ENCODE measurements at regions not wholly inside any gene's neighbourhood (a gene's known extent, or its start where the extent isn't known, plus 50 kb on each side); places are given as distances from the start of the nearest gene placed in this dataset.
"Not testable (repeated sequence)": the region's sequence is repeated elsewhere in the genome, so short reads cannot be mapped to it uniquely, and the experiment has no call there.

GRCh38 chr1:187038784-187039183 is 210.0 kb downstream of the PLA2G4A start:
- DNase-seq (ENCODE audit: insufficient read length, low spot score) = no peak
- FAIRE-seq = no peak
- TF ChIP-seq, protein P1, sequence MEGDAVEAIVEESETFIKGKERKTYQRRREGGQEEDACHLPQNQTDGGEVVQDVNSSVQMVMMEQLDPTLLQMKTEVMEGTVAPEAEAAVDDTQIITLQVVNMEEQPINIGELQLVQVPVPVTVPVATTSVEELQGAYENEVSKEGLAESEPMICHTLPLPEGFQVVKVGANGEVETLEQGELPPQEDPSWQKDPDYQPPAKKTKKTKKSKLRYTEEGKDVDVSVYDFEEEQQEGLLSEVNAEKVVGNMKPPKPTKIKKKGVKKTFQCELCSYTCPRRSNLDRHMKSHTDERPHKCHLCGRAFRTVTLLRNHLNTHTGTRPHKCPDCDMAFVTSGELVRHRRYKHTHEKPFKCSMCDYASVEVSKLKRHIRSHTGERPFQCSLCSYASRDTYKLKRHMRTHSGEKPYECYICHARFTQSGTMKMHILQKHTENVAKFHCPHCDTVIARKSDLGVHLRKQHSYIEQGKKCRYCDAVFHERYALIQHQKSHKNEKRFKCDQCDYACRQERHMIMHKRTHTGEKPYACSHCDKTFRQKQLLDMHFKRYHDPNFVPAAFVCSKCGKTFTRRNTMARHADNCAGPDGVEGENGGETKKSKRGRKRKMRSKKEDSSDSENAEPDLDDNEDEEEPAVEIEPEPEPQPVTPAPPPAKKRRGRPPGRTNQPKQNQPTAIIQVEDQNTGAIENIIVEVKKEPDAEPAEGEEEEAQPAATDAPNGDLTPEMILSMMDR (IDR thresholded peaks at IDR 0.05; ENCODE audit: insufficient read depth, missing control alignments) = no peak

GRCh38 chr1:187041104-187041503 is 212.4 kb downstream of the PLA2G4A start:
- FAIRE-seq (peak; percentile 11), DNase-seq (ENCODE audit: insufficient read length, low spot score) (no peak)
- TF ChIP-seq, protein P1 (IDR thresholded peaks at IDR 0.05; ENCODE audit: insufficient read depth, missing control alignments) = no peak

DNA sequence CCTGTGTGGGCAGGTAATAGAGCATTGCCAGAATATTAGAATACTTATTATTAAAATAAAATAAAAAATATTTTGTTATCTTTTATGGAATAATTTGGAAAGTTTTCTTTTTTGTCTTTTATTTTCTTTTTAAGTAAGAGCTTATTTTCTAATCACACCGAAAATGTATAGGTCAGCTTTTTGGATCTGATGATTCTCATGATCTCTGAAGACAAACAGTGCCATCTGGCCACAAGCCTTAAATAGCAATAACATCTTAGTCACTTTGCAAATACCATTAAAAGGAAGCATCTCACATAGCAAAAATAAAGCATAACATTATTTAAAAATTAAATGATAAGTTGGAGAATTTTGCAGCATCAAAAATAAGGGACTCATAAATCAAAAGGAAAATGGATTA is 213.8 kb downstream of the PLA2G4A start:
- no peak for DNase-seq (ENCODE audit: insufficient read length, low spot score)
- FAIRE-seq = peak; percentile 80
- TF ChIP-seq, protein P1 (IDR thresholded peaks at IDR 0.05; ENCODE audit: insufficient read depth, missing control alignments) = peak; percentile 28

- DNase-seq (ENCODE audit: insufficient read length, low spot score) = not testable (repeated sequence)
- peak; percentile 83 for FAIRE-seq
Measured at GRCh38 chr1:187043433-187043832, 214.7 kb downstream of the PLA2G4A start.

DNA sequence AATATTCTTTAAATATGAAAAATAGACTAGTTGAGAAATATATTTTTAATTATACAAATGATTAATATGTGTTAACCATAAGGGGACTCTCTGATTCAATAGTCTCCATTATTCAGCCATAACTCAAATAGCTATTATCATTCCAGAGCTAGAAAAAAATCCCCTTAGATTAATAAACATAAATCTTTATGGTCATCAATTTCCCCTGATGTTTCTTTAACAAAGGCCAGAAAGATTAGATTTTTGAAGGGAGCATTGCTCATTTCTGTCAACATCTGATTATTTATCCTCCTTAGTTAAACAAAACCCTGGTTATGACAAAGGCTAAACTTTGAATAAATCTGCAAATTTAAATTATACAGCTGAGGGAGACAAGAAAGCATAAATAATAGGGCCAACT is 215.7 kb downstream of the PLA2G4A start:
- TF ChIP-seq, protein P1 (IDR thresholded peaks at IDR 0.05; ENCODE audit: insufficient read depth, missing control alignments) = no peak
- DNase-seq (ENCODE audit: insufficient read length, low spot score) (no peak), FAIRE-seq (no peak)

DNA sequence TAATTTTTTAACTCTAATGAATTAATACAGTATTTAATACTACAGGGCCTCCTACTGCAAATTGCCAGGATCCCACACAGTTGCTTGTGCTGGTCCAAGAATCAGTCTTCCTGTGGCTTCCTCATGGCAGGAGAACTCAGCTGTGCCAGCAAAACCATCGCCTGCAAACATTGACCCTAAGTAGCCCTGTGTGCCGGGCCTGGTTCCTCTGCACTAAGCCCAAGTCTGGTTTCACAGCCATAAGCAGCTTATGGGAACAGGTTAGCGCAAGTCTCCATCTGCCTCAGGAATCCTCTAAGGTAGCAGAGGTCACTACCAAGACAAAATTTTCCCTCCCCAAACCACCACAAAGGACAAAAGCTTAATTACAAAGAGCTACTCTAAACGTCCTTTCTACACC is 216.6 kb downstream of the PLA2G4A start:
- TF ChIP-seq, protein P1 (IDR thresholded peaks at IDR 0.05; ENCODE audit: insufficient read depth, missing control alignments) = no peak
- peak; percentile 98 for FAIRE-seq
- peak; percentile 18 for DNase-seq (ENCODE audit: insufficient read length, low spot score)

DNA sequence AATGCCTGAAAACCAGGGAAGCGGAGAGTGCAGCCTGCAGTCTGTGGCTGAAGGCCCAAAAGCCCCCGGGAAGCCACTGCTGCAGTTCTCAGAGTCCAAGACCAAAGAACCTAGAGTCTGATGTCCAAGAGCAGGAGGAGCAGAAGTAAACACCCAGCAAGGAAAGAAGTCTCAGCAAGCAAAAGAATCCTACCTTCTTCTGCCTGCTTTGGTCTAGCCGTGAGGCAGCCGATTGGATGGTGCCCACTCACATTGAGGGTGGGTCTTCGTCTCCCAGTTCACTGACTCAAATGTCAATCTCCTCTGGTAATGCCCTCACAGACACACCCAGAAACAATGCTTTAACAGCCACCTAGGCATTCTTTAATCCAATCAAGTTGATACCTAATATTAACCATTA is 217.5 kb downstream of the PLA2G4A start:
- no peak for FAIRE-seq
- DNase-seq (ENCODE audit: insufficient read length, low spot score) = no peak
- TF ChIP-seq, protein P1 (IDR thresholded peaks at IDR 0.05; ENCODE audit: insufficient read depth, missing control alignments) = no peak

DNA sequence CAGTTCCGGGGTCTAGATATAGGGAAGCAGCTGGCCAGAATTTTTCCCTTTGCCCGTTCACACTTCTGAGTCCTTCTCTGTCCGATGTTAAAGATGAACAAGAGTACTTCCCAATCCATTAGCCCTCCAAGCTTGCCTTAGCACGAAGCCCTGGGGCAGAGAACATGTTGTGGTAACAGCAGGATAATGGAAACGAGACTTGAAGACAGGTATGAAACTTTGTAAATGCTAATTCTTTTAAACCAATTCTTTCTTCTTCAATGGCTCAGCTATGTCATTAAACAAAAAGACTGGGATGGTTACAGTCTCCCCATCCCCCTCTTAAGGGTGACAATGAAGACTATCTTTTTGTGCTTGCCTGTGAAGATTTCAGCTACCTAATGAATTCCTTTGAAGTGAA is 218.5 kb downstream of the PLA2G4A start:
- DNase-seq (ENCODE audit: insufficient read length, low spot score) (no peak), FAIRE-seq (no peak)
- TF ChIP-seq, protein P1 (IDR thresholded peaks at IDR 0.05; ENCODE audit: insufficient read depth, missing control alignments) = no peak

Measured in D721Med (cell line).